ENCODE measurements at regions not wholly inside any gene's neighbourhood (a gene's known extent, or its start where the extent isn't known, plus 50 kb on each side); places are given as distances from the start of the nearest gene placed in this dataset.

DNA sequence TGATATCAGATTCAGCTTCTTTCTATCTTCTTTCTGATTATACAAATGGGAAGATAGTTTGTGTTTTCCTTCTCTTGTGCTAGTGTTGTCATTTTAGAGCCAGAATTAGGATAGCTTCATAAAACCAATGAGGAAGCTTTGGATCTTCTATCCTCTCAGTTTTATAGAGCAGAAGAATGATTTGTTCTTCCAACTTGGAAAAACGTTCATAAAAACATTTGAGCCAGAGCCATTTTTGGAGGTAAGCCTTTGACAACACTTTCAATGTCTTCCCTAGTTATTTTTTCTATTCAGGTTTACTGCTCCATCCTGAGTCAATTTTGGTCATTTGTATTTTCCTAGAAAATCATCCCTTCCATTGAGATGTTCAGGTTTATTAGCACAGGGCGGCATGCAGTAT, 91.2 kb upstream of the MYOCD start:
- no peak for DNase-seq (ENCODE audit: extremely low read depth, low read depth)

DNA sequence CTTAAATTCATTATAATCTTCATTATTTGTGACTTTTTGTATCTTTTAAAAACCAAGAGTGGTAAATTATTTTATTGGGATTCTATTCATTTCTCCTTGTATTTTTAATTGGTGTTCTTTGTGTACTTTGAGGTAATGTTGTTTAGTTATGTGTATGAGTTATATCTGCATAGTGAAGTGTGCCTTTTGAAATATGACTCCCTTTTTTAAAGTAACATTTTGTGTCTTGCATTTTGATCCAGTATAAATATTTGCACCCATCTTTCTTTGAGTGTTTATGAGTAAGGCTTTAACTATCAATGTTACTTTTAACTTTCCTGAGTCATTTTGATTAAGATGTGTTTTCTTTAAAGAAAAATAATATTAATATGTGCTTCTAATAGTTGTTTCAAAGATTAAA, 90.0 kb upstream of the MYOCD start:
- no peak for DNase-seq (ENCODE audit: extremely low read depth, low read depth)

DNA sequence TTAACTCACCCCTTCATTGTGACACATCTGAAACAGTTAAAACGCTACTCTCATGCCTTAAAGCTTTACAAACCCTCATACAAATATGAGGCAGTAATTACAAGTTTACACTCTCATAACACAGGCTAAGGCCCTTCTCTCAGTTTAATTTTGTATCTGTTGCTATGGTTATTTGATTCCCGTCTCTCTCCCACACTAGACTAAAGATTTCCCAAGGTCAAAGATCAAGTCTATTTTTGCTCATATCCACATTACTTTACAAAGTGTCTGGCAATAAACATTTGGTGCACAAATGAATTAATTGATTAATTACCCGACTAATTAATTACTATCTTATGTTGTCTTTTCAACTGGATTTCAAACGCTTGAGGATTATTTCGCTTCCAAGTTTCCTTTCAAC, 86.4 kb upstream of the MYOCD start:
- no peak for DNase-seq (ENCODE audit: extremely low read depth, low read depth)

DNA sequence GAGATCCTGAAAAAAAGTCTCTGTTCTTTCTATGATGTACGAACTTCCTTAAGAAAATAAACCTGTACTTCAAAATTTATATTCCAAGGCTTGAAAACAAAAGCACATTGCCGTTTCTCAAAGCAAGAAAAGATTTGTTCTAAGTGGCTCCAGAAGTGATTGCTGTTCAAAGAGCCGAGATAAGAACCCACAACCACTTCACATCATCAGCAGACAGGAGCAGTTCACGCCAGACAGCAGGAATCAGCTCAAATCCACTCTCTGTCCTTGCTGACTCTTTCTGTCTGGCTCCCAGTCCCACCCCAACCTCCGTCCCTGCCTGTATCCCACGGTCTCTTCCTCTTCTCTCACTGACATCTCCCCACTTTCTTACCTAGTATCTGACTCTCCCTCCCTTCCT, 85.0 kb upstream of the MYOCD start:
- no peak for DNase-seq (ENCODE audit: extremely low read depth, low read depth)

DNA sequence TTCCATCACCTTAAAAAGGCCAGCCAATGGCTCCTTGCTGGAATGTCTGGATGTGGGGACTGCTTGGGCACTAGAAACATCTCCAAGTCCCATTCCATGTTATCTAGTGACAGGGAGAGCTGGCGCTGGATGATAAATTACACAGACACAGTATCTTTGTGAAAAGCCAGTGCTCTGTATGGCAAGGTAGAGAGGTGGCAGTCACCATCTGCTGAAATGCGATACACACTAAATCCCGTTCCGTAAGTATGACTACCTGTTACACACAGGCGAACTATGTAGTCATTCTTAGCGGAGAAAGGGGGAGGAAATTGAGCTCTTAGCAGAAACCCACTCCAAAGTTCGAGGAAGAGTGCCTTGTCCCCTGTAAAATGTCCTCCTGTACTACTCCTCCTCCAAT, 81.0 kb upstream of the MYOCD start:
- no peak for DNase-seq (ENCODE audit: extremely low read depth, low read depth)

DNA sequence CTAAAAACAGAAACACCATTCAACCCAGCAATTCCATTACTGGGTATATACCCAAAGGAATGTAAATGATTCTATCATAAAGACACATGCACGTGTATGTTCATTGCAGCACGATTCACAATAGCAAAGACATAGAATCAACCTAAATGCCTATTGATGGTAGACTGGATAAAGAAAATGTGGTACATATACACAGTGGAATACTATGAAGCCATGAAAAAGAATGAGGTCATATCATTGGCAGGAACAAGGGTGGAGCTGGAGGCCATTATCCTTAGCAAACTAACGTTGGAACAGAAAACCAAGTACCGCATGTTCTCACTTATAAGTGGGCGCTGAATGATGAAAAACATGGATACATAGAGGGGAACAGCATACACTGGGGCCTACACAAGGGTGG, 77.2 kb upstream of the MYOCD start:
- no peak for DNase-seq (ENCODE audit: extremely low read depth, low read depth)

DNA sequence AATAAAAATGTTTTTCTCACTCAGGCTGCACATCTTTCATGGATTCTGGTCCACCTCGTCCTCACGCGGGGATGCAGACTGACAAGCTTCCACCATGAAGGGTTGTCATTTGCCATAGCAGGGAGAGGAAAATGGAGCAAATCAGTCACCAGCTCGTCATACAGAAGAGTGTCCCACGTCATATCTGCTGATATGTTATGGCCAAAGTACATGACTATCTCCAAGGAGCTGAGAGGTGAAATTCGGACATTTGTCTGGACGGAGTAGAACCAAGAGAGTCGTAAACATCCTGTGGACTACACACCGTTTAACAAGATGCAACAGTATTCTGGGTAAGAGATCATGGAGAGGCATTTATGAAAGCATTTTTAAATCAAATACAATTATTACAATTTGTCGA, 75.3 kb upstream of the MYOCD start:
- DNase-seq (ENCODE audit: extremely low read depth, low read depth): no peak

DNA sequence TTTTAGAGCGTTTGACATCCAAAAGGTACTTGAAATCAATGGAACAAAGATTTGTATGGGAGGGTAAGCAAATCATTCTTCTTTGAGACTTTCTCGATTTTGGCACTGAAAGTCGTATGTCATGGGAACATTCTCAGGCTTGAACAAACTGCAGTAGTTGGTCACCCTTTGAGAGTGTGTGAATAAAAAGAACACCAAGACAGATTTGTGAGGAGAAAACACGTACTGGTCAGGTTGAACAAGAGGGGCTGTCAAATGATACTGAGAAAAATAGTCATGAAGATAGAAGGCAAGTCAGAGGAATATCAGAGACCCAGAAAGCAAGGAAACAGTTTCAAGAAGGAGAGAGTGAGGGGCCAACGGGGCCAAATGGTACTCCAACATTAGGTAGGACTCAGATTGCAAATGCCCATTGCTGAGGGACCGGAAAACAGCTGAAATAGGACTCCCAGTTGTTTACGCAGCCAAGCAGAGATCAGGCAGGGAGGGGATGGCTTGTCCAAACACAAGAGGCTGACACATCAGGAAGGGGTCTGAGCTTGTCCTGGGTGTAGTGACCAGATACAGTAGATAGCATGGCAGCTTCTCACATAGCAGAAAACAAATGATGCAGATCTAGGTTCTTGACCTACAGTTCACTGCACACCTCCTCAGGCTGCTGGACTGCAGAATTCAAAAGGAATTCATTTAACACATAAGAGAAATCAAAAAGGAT, 74.5 kb upstream of the MYOCD start:
- DNase-seq (ENCODE audit: extremely low read depth, low read depth): no peak

DNA sequence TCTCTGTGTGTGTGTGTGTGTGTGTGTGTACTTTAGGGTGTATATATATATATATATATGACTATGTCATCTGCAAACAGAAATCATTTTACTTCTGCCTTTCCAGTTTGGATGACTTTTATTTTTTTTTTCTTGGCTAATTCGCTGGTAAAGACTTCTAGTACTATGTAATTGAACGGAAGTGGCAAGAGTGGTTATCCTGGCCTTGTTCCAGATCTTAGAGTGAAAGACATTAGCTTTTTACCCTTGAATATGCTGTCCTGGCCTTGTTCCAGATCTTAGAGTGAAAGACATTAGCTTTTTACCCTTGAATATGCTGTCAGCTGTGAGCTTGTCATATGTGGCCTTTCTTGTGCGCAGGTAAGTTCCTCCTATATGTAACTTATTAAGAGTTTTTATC, 72.7 kb upstream of the MYOCD start:
- no peak for DNase-seq (ENCODE audit: extremely low read depth, low read depth)

DNA sequence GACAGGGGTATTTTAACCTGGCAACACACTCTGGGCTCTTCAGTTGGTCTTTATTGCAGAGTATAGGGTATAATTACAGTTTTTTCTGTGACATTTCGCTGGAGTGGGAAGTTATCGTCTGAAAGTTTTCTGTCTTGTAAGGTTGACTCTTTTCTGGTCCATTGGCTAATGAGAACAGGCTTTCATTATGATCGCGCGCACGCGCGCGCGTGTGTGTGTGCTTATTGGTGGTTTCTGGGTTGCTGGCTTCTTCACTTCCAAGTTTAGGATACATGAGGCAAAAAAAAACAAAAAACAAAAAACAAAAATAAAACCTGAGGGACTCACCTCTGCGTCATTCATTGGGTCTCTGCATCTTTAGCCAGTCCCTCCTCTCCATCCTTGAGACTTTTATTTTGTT, 68.7 kb upstream of the MYOCD start:
- DNase-seq (ENCODE audit: extremely low read depth, low read depth): no peak

DNA sequence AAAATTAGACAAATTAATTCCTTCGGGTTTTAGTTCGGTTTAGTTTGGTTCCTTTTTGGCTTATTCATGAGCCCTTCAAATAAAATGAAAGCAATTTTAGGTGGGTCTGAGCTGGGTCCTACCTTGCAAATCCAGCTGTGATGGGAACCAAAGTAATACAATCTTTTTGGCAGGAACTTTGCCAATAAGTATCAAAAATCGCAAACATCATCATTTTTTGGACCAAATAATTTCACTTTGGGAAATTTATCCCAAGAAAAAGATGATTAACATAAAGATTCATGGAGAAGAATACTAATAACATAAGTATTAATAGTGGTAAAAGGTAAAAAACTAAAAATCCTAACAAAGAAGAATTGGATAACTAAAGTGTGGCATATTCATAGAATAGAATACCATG, 67.8 kb upstream of the MYOCD start:
- no peak for DNase-seq (ENCODE audit: extremely low read depth, low read depth)

DNA sequence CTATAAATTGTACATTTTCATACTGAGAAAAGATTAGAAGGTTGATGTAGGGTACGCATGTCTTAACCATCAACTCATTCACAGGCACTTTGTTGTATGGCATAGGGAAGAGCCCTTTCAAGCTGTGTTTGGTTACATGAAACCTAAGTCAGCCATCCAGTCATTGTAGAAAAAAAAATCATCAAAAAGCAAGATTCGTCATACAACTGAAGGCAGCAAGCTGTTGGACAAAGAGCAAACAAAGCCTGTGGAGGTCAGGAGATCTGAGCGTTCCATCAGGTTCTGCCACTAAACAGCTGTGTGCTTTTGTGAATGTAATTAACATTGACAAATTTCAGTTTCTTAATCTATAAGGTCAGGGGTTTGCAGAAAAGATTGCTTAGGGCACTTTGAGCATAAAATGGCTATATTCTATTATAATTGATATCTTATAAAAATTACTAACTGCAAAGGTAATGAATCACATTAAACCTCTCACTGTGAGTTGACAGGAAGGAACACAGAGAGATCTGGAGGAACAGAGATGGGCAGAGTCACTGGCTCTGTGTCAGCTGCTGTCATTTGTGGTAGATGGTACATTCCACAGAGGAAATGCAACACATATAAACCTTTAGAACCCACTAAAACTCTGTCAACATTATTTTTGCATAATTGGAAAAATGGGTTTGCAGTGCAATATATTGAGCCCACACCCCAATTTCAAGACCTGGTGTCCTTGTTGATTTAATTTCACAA, 66.3 kb upstream of the MYOCD start:
- DNase-seq (ENCODE audit: extremely low read depth, low read depth): no peak

DNA sequence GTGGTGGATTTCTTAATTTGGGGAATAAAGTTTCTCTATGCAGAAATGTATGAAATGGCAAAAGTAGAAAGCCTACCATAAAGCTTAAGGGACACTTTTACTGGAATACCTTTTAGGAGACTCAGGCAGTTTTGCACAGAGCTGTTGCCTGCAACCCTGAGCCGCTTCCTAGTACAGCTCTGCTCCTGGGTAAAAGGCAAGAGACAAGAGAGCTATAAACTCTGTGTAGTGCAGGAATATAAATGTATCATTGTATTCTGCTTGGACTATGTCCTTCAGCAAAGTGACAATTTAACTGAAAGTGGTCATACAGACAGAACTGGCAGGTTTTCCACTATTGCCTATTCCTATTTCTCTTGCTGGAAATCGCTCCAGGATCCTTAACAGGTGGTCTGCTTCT, 65.3 kb upstream of the MYOCD start:
- DNase-seq (ENCODE audit: extremely low read depth, low read depth): no peak

DNA sequence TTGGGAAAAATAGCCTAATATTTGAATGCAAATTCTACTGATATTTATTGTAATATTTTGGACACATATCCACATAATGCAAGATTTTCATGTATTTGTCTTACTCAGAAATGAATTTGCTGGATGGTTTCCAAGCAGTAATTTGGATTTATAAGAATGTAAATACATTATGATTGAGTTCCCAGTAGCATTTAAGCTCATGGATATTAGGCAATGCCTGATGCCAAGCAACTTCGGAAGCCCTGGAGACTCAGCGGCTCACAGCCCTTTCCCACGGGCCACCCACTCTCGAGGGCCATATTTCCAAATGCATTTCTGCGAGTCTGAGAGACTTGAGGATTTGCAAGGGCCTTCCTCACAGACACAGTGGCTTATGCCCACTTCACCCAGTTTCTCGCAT, 62.1 kb upstream of the MYOCD start:
- DNase-seq (ENCODE audit: extremely low read depth, low read depth): no peak

DNA sequence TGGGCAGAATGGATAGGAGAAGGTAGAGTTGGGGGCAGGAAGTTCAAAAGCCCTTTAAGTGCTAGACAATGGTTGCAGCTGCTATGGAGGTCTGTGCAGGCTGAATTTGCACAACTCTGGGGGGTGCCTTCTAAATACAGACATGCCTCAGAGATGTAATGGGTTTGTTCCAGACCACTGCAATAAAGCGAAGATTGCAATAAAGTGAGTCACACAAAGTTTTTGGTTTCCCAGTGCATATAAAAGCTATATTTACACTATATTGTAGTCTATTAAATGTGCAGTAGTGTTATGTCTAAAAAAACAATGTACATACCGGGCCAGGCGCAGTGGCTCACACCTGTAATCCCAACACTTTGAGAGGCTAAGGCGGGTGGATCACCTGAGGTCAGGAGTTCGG, 60.5 kb upstream of the MYOCD start:
- no peak for DNase-seq (ENCODE audit: extremely low read depth, low read depth)

DNA sequence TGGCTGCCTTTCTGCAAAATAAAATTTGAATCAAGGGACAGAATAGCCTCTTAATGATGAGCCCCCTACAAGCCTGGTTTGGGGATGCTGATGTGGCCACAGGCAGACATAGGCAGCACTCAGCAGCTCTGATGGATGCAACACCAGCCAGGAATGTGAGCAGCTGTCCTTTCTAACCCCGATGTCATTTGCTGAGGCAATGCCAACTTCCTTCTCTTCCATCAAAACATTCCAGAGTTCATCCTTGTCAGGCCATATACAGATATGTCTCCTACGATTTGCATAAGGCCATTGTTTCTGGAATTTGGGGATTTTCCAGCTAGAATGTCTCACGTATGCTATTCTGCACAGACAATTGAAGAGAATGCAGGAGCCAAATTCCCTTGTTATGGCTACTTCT, 52.1 kb upstream of the MYOCD start:
- DNase-seq (ENCODE audit: extremely low read depth, low read depth): no peak

Measured in NCI-H460 (cell line).